Activated gamma-delta T cell (primary cell): ENCODE measurements at regions not wholly inside any gene's neighbourhood (a gene's known extent, or its start where the extent isn't known, plus 50 kb on each side); places are given as distances from the start of the nearest gene placed in this dataset.

Source experiments
- DNase-seq: peaks from one replicate; lab custom pipeline; 2025; lab: John Stamatoyannopoulos, UW

DNA sequence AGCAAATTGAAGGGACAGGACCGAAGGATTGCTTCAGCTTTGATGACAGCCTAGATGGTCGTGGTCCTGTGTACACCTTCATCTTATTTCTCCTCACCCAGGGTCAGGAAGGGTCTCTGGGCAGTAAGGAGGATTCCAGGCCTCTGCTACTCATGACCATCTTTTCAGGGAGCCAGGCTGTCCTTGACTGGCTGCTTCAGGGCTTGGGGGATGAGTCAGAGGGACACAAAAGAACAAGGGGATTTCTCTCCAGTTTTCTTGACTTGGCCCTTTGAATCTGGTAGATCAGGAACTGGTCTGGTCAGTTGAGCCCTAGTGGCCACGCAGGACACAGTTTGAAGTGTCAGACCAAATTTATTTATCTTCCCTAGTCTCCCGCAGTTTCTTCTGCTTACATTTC, 402.1 kb upstream of the CHD6 start:
- no peak for DNase-seq

DNA sequence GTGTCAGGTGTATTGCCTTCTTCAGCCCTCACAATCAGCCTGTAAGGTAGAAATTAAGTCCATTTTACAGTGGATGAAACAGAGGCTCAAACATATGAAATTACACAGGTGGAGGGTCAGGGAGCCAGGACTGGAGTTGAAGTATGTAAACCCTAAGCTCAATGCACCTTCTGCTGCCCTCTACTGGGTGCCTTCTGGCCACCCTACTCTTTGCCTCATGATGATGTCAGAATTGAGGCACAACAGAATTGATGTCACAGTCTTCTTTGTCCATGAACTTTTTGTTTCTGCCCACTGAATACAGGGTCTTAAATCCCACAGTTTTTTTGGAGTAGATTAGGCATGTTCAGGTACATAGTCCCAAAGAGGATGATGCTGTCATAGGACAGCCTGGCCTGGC, 400.8 kb upstream of the CHD6 start:
- DNase-seq, result no peak

DNA sequence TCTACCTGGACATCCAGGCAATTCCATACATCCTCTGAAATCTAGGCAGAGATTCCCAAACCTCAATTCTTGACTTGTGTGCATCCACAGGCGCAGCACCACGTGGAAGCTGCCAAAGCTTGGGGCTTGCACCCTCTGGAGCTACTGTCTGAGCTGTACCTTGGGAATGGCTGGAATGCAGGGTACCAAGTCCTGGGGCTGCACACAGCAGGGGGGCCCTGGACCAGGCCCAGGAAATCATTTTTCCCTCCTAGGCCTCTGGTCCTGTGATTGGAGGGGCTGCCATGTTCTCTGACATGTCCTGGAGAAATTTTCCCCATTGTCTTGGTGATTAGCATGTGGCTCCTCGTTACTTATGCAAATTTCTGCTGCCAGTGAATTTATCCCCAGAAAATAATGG, 391.9 kb upstream of the CHD6 start:
- no peak for DNase-seq

DNA sequence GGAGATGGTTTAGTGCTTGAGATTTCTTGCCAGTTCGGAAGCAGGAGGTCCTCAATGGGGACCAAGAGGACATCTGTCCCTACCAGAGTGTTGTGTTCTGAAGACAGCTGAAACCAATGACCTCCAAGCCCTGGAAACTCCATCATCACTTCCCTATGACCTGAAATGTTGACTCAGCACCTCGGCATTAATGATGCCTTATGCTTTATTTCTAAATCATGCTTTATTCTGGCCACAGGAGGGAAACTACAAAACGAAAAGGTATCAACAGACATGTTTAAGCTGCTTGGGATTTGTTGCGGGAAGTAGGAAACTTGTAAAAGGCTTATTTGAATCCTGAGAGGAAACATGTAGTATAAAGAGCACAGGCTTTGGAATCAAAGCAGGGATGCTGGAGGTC, 389.1 kb upstream of the CHD6 start:
- DNase-seq, result no peak

DNA sequence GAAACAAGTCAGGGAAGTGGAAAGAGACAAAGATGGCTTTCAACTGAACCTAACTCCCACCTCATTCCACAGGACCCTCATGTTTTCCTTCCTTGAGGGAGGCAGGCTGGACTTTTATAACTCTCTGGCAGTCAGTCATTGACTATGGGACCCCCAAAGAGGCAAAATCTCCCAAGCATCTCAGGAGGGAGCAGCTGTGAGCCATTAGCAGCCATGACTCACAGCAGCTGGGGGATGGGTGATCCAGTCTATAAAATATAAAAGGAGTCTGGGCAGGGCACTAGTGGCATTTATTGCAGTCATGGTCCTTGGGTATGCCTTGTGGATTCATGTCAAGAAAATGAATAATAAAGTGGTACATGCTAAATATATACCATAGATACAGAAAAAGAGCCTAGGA, 387.0 kb upstream of the CHD6 start:
- no peak for DNase-seq

DNA sequence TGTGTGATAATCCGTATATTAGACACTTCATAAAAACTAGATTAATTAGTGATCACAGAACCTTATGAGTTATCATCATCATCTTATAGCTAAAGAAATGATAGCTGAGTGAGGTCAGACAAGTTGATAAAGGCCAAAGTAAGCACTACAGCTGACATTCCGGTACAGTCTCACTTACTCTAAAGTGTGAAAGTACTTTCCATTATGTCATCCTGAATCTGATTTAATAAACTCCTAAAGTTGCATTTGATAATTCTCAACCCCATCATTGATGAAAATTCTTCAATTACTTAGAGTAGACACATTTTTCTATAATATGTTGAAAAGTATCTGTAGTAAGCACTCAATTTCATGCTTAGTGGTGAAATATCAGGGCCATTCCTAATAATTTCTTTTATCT, 385.2 kb upstream of the CHD6 start:
- no peak for DNase-seq

DNA sequence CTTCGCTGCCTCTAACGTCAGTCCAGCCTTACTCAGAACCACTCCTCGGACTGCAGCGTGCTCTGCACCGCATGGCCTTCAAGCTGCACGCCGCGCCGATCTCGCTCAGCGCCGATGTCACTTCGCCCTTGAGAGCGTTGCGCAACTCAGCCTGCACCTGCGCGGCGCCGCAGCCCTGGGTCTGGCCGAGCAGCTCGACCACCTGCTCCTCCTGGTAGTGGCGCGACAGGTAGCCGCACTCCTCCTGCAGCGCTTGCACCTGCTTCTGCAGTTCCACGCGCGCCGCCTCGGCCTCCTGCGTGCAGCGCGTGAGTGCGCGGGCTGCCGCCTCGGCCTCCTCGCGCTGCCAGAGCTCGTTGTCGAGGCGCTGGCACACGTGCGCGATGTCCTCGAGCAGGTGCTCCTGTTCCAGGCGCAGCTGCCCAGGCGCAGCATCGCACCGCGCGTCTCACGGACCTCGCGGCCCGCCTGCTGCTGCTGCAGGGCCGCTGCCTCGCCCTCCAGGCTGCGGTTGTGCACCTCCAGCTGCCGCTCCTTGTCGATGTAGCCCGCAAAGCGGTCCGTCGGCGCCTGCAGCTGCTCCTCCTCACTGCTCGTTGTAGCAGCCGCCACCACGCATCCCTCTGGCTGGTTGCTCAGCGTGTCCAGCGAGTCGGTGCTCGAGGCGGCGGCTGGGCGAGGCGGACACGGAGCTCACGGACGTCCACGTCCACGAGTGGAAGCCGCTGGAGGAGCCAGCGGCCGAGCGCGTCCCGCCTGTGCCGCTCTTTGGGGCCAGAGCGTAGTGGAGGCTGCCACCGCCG, 380.6 kb upstream of the CHD6 start:
- DNase-seq, result no peak

DNA sequence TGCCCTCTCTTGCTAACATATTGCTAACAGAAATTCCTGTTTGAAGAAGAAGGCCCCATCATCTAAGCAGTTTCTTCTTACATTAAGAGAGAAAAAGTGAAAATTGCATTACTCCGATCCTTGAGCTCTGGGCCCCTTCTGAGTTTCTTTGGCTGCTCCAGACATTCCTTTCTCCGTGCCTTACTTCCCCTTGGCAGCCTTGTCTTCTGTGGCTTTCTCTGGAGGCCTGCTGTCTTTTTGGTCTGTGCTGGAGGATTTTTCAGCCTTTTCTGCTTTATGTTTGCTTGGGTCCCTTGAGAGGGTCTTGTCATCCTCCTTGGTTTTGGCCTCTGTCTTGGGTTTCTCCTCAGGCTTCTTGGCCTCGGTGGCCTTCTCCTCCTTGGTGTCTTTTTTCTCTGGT, 378.8 kb upstream of the CHD6 start:
- no peak for DNase-seq

DNA sequence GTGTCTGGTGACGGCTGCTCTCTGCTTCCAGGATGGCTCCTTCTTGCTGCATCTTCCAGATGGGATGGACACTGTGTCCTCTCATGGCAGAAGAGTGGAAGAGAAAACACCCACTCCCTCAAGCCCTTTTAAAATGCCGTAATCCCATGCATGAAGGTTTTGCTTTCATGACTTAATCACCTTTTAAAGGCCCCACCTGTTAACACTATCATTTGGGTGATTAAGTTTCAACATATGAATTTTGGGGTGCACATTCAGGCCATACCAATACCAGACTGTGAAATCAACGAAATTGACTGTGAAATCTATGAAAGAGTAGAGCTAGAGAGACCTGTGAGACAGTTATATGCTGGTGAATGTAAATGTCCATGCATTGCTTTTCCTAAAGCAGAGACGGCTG, 374.3 kb upstream of the CHD6 start:
- DNase-seq, result no peak

DNA sequence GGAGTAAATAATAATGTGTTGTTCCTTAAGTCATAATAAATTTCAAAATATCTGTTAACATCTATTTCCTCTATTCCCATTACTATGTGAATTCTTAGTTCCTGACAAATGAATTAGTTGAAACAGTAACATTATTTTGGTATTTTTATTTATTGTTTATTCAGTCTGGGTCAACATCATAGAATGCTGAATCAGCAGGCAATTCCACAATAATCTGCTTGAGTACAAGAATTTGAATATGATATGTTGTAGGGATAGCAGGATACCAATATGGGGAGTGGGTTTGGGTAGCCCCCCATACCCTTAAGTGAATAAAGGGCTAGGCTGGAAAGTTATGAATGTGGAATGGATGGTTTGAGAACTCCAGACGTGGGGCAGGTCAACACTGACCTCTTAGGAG, 373.2 kb upstream of the CHD6 start:
- DNase-seq, result no peak

DNA sequence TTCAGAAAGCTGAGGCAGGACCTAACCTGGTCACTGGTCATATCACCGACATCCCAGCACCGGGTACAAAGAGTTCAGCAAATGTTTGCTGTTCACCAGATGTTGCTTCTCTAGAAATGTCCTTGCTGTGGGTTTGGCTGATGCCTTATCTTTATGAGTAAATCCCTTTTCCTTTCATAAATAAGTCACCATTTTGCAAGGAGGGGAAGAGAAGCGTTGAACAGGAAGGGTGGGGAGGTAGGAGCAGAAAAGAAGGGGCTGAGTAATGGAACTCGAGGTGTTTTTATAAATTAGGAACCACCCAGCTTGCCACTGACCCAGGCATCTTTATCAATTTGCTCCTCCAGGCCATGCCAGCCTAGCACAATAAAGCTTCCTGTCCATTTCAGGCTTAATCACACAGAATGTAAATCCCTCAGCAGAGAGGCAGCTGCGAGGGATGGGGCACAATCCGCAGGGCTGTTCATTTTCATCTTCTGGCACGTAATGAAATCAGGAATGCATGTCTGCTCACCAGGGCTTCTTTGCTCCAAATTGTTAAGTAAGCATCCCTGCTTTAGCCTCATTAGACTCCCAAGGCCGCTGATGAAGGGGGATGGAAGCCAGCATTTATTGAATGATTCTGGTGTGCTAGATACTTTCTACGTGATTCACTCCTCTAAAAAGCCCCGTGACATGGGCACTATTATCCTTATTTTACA, 371.9 kb upstream of the CHD6 start:
- no peak for DNase-seq

DNA sequence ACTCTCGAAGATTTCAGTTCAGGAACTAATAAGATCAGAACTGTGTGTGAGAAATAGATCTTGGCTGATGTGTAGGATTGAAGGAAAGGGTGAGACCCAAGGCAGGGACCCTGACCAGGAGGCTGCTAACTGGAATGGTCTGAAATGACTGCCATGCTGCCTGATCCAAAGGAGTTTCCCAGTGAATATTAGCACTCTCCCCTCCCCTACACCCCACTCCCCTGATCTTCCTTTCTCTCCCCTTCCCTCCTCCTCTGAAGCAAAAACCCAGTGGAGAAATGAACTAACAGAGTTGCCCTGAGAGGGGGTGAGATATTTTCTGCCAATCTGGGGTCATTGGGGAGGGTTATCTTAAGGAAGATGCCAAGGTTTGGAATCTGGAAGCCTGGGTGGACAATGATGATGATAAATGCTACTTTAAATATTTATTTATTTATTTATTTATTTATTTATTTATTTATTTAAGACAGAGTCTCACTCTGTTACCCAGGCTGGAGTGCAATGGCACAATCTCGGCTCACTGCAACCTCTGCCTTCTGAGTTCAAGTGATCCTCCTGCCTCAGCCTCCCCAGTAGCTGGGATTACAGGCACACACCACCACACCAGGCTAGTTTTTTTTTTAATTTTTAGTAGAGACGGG, 371.0 kb upstream of the CHD6 start:
- no peak for DNase-seq

DNA sequence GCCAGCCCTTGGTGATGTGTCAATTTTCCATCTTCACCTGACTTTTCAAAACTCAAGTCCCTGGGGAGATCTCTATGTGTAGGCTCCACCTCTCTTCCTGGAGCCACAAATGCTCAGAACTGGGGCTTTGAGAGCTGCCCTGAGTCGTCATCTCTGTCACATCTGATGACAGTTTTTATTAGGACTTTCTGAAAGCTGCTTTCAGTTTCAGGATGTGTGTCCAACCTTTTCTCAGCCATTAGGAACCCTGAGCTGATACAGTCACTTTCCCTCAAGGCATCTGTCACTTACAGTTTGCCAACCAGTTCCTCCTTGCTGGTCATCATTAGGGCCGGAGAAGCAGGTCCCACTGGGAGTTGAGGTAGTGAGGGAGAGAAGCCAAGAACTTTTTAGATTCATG, 365.9 kb upstream of the CHD6 start:
- no peak for DNase-seq

DNA sequence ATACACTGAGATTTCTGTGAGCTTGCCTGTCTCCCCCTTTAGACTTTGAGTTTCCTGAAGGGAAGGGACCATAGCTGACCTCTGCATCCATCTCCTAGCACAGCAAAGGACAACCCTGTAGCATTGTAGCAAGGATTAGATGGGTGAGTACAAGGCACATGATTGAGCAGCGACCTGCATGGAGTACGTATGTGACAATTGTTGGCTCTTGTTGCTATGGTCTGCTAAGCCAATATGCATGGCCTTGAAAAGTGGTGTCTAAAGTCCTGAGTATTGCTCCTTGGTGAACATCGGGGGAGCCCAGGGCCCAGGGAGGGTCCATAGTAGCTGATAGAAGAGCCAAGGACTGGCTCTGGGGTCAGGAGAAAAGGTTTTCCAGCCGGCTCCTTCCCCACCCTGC, 365.0 kb upstream of the CHD6 start:
- DNase-seq, result no peak

DNA sequence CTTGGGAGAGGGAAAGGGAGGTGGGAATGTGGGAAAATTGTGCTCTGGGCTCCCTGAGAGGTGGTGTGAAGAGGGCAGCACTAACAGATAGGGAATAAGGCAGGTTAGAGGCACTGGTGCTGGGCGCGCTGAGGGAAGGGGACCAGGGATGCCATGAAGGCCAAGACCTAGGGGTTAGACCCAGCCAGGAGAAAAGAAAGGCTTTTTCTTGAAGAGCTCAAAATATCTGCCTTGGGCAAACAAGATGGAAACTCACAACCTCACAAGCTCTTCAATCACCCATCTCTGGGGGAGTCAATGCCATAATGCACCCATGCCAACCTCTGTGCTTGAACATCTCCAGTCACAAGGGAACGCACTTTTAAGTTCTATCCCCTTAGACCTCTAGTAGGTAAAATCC, 363.6 kb upstream of the CHD6 start:
- DNase-seq, result no peak

DNA sequence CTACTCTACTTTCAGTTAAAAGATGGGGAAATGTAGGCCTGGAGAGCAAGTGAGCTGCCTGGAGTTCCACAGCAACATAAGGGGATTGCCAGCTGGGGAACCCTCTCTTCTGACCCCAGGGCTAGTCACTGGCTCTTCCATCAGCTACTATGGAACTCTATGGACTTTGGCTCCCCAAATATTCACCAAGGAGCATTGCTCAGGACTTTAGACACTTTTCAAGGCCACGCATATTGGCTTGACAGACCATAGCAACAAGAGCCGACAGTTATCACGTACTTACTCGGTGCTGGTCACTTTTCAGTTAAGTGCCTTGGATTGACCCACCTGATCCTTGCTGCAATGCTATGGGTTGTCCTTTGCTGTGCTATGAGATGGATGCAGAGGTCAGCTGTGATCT, 360.7 kb upstream of the CHD6 start:
- no peak for DNase-seq

DNA sequence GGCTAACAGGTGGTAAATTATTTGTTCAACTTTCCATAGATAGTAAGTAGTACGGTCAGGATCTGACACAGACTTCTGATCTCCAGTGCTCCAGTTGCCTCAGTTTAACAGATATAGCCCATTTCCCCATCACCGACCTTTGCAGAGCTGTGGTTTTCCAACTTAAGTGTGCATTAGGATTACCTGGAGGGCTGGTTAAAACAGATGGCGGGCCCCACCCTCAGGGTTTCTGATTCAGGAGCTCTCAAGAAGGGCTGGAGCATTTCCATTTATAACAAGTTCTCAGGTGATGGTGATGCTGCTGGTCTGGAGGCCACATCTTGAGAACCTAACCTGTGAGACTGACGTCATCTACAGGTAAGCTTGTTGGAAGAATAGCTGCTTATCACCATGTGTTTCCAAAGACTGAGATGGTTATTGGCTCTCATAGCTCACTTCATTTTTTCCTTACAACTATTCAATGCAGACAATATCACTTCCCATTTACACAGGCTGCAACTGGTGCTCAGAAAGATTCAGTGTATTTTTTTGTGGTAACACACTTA, 360.1 kb upstream of the CHD6 start:
- no peak for DNase-seq

DNA sequence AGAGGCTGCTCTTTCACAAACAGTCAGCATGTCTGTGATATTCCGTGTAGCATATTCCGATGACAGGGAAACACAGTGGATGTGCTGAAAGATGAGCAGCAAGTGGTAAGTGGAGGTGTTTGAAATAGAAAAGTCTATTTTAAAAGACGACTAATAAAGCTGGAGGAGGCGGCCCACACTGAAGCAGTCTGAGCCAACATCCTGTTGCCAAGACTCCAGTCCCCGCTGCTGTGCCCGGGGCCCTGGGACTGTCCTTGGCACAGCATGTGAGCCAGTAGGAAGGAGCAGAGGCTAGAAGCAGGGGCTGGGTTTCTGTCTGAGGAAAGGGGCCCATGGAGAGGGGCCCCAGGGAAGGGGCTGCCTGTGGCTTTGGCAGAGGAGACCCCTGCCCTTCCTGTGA, 351.5 kb upstream of the CHD6 start:
- DNase-seq, result no peak

DNA sequence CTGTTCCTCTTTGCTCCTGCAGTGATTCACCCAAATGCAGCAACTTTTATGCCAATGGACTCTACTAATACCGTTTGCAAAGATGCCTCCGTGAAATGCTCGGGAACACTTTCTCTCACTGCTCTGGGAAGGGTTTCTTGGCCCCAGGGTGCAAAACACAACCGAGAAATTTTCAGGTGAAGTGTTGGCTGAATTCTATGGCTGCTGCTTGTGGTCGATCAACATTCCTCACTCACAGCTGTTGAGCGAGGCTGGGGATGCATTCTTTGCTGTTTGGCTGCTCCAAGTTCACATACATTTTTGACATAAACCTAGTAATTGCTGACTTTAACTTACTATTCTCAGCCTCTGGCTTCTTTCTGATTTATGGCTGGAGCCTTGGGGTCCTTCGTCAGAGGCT, 342.0 kb upstream of the CHD6 start:
- DNase-seq, result no peak

DNA sequence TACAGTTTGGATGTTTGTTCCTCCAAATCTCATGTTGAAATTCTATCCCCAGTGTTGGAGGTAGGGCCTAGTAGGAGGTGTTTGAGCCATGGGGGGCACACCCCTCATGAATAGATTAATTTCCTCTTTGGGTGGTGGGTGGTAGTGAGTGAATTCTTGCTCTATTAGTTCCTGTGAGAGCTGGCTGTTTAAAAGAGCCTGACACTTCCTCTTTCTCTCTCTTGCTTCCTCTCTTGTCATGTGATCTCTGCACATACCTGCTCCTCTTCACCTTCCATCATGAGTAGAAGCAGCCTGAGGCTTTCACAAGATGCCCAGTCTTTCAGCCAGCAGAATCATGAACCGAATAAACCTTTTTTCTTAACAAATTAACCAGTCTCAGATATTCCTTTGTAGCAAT, 340.2 kb upstream of the CHD6 start:
- DNase-seq, result no peak

DNA sequence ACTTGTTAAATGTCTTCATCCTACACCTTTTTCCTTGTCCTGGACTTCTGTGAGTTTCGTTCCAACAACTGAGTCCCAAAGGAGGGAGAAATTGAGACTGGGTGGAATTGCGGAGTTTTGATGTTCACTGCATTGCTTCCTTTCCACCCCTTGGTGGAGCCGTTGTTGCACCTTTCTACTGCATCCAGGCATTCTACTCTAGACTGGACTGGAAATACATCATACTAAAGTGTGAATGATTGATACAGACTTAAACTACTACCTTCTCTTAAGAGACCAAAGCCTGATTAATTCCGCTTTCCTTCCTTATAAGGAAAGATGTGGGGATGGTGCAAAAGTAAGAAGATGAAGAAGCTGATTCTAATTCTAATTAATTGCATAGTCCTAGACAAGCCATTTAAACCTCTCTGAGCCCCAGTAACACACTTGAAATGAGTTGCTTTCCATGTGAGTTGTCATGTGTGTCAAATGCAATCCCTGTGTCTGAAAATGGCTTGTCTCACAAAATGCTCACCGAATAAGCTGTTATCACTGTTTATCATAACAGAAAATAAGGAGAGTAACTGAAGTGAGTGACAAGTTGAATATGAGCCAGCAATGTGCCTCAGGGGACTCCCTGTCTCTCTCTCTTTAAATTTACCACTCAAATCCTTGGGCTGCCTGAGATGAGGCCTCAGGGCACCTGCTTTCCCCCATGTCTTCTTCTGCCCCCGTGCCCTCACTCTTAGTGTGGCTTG, 338.3 kb upstream of the CHD6 start:
- no peak for DNase-seq

DNA sequence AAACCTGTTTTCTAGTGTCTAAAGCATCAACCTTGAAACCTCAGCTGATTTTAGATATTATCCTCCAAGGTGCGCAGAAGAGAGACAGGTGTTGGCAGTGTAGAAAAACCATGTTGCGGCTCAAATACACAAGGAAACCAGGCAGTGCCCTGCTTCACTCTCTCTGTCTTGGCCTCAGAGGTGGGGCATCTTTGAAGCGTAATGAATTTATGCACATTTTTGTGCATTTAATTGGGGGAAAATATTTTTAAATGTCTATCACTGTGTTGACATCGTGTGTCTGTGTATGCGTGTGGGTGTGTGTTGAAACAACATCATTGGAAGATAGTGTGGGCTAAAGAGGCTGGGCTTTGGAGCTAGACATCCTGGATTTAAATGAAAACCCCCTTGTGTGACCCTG, 334.0 kb upstream of the CHD6 start:
- no peak for DNase-seq
